ENCODE measurements at regions not wholly inside any gene's neighbourhood (a gene's known extent, or its start where the extent isn't known, plus 50 kb on each side); places are given as distances from the start of the nearest gene placed in this dataset.

DNA sequence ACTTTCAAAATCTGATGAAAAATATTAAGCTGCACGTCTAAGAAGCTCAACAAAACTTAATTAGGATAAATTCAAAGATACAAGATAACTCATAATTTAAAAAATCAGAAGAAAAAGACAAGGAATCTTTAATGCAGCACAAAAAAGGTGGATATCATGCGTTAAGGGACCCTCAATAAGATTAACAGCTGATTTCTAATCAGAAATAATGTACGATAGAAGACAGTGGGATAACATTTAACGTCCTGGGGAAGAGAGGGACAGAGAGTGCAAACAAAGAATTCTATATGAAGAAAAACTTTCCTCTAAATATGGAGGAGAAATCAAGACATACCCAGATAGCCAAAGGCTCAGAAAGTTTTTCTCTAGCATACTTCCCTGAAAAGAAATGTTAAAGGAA lies 519.5 kb downstream of the PYDC2 start:
- TF ChIP-seq, protein P1, sequence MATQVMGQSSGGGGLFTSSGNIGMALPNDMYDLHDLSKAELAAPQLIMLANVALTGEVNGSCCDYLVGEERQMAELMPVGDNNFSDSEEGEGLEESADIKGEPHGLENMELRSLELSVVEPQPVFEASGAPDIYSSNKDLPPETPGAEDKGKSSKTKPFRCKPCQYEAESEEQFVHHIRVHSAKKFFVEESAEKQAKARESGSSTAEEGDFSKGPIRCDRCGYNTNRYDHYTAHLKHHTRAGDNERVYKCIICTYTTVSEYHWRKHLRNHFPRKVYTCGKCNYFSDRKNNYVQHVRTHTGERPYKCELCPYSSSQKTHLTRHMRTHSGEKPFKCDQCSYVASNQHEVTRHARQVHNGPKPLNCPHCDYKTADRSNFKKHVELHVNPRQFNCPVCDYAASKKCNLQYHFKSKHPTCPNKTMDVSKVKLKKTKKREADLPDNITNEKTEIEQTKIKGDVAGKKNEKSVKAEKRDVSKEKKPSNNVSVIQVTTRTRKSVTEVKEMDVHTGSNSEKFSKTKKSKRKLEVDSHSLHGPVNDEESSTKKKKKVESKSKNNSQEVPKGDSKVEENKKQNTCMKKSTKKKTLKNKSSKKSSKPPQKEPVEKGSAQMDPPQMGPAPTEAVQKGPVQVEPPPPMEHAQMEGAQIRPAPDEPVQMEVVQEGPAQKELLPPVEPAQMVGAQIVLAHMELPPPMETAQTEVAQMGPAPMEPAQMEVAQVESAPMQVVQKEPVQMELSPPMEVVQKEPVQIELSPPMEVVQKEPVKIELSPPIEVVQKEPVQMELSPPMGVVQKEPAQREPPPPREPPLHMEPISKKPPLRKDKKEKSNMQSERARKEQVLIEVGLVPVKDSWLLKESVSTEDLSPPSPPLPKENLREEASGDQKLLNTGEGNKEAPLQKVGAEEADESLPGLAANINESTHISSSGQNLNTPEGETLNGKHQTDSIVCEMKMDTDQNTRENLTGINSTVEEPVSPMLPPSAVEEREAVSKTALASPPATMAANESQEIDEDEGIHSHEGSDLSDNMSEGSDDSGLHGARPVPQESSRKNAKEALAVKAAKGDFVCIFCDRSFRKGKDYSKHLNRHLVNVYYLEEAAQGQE (IDR thresholded peaks at IDR 0.05; ENCODE audit: insufficient replicate concordance, low read depth): no peak
- TF ChIP-seq, protein P2, sequence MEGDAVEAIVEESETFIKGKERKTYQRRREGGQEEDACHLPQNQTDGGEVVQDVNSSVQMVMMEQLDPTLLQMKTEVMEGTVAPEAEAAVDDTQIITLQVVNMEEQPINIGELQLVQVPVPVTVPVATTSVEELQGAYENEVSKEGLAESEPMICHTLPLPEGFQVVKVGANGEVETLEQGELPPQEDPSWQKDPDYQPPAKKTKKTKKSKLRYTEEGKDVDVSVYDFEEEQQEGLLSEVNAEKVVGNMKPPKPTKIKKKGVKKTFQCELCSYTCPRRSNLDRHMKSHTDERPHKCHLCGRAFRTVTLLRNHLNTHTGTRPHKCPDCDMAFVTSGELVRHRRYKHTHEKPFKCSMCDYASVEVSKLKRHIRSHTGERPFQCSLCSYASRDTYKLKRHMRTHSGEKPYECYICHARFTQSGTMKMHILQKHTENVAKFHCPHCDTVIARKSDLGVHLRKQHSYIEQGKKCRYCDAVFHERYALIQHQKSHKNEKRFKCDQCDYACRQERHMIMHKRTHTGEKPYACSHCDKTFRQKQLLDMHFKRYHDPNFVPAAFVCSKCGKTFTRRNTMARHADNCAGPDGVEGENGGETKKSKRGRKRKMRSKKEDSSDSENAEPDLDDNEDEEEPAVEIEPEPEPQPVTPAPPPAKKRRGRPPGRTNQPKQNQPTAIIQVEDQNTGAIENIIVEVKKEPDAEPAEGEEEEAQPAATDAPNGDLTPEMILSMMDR (IDR thresholded peaks at IDR 0.05; ENCODE audit: insufficient read depth, low read length): no peak
- TF ChIP-seq SPI1 (IDR thresholded peaks at IDR 0.05; ENCODE audit: borderline replicate concordance, low read depth) (no peak), POLR2AphosphoS5 (IDR thresholded peaks at IDR 0.05; ENCODE audit: low read depth) (no peak)
